ENCODE measurements at regions not wholly inside any gene's neighbourhood (a gene's known extent, or its start where the extent isn't known, plus 50 kb on each side); places are given as distances from the start of the nearest gene placed in this dataset.

DNA sequence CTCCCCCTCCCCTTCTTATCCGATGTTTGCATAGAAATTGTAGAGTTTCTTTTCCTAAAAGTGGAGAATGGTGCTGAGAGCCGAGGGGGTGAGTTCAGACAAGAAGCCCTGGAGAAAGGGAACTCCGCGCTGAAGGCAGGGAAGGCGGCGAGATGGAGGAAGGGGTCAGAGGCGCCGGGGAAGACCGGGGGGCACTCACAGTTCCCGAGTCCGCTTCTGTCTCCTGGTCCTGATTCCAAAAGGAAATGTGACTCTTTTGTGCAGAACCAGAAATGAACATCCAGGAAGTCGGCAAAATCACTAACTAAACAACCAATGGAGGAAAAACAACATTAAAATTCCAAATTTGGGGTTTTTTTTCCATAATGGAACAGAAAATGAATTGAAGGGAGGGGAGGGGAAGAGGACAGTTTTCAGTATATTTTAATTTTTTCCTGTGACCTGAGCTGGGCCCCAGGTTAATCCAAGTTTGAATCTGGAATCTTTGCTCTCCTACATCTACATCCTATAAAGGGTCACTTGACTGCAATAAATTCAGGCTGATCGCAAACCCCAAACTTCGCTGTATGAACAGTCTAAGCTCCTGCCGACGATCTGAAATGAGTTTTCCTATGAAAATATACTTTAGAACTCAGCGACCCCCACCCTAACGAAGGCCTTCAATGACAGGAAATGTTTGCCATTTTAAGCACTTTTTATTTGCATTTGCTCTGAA lies 252.3 kb downstream of the C16orf95 start:
- TF ChIP-seq POLR2A (IDR thresholded peaks at IDR 0.05; ENCODE audit: low read length) (no peak), GATA1 (IDR thresholded peaks at IDR 0.05; ENCODE audit: low read depth, low read length) (no peak)

Measured in erythroblast (primary cell).